ENCODE measurements at regions not wholly inside any gene's neighbourhood (a gene's known extent, or its start where the extent isn't known, plus 50 kb on each side); places are given as distances from the start of the nearest gene placed in this dataset.
A peak's percentile ranks its signal among the peaks of the same experiment; 100 is the strongest.

GRCh38 chr7:46080595-46081159 is 159.6 kb upstream of the IGFBP3 start:
- H3K4me3 Mint-ChIP-seq (ENCODE audit: unreplicated experiment) = no peak overlapping the region
- no peaks in the 10 kb centered on the region for H3K36me3 Mint-ChIP-seq (ENCODE audit: unreplicated experiment)
- no peaks in the 10 kb centered on the region for H3K9me3 Mint-ChIP-seq (ENCODE audit: unreplicated experiment)
- peaks cover 37% of the 10 kb centered on the region for H3K4me1 Mint-ChIP-seq (ENCODE audit: unreplicated experiment)
- no peaks in the 10 kb centered on the region for H3K27me3 Mint-ChIP-seq (ENCODE audit: unreplicated experiment)
- no peak for TF ChIP-seq CTCF (IDR thresholded peaks at IDR 0.05)
- DNase-seq (ENCODE audit: extremely low spot score, unreplicated experiment) = no peak
- no peak overlapping the region for H3K27ac Mint-ChIP-seq (ENCODE audit: unreplicated experiment)

GRCh38 chr7:46079421-46079820 is 158.3 kb upstream of the IGFBP3 start:
- H3K27me3 Mint-ChIP-seq (ENCODE audit: unreplicated experiment) = no peaks in the 10 kb centered on the region
- H3K4me3 Mint-ChIP-seq (ENCODE audit: unreplicated experiment) = no peak overlapping the region
- H3K4me1 Mint-ChIP-seq (ENCODE audit: unreplicated experiment) = peaks cover 37% of the 10 kb centered on the region
- H3K36me3 Mint-ChIP-seq (ENCODE audit: unreplicated experiment) = no peaks in the 10 kb centered on the region
- TF ChIP-seq CTCF (IDR thresholded peaks at IDR 0.05) = no peak
- no peak for DNase-seq (ENCODE audit: extremely low spot score, unreplicated experiment)
- H3K27ac Mint-ChIP-seq (ENCODE audit: unreplicated experiment) = no peak overlapping the region
- no peaks in the 10 kb centered on the region for H3K9me3 Mint-ChIP-seq (ENCODE audit: unreplicated experiment)

DNA sequence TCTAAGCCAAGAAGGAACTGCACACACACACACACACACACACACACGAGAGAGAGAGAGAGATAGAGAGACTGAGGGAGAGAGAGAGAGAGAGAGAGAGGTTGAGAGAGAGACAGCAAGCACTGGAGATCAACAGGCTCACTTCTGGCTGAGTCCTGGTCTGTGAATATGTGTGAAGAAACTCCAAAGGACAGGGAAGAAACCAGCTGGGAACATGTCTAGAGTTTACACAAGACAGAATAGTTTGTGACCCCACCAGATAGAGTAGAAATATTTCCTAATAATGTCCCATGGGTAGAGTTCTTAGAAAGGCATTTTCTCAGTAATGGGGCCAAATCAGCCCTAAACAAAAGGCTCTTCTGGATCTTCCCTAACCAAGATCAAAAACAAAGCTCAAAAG is 155.5 kb upstream of the IGFBP3 start:
- TF ChIP-seq CTCF (IDR thresholded peaks at IDR 0.05) = no peak
- H3K9me3 Mint-ChIP-seq (ENCODE audit: unreplicated experiment) = no peaks in the 10 kb centered on the region
- peaks cover 49% of the 10 kb centered on the region for H3K4me1 Mint-ChIP-seq (ENCODE audit: unreplicated experiment)
- no peaks in the 10 kb centered on the region for H3K27me3 Mint-ChIP-seq (ENCODE audit: unreplicated experiment)
- no peak for DNase-seq (ENCODE audit: extremely low spot score, unreplicated experiment)
- no peak overlapping the region for H3K27ac Mint-ChIP-seq (ENCODE audit: unreplicated experiment)
- no peak overlapping the region for H3K4me3 Mint-ChIP-seq (ENCODE audit: unreplicated experiment)
- no peaks in the 10 kb centered on the region for H3K36me3 Mint-ChIP-seq (ENCODE audit: unreplicated experiment)

GRCh38 chr7:46072722-46073121 is 151.7 kb upstream of the IGFBP3 start:
- Mint-ChIP-seq H3K36me3 (ENCODE audit: unreplicated experiment) (no peaks in the 10 kb centered on the region), H3K4me1 (ENCODE audit: unreplicated experiment) (peaks cover 29% of the 10 kb centered on the region), H3K9me3 (ENCODE audit: unreplicated experiment) (no peaks in the 10 kb centered on the region), H3K27ac (ENCODE audit: unreplicated experiment) (peak overlapping the region; percentile 4), H3K27me3 (ENCODE audit: unreplicated experiment) (no peaks in the 10 kb centered on the region), H3K4me3 (ENCODE audit: unreplicated experiment) (no peak overlapping the region)
- TF ChIP-seq CTCF (IDR thresholded peaks at IDR 0.05) = no peak
- no peak for DNase-seq (ENCODE audit: extremely low spot score, unreplicated experiment)

GRCh38 chr7:46071601-46072000 is 150.5 kb upstream of the IGFBP3 start:
- no peak for DNase-seq (ENCODE audit: extremely low spot score, unreplicated experiment)
- H3K4me3 Mint-ChIP-seq (ENCODE audit: unreplicated experiment) = no peak overlapping the region
- no peaks in the 10 kb centered on the region for H3K36me3 Mint-ChIP-seq (ENCODE audit: unreplicated experiment)
- no peak overlapping the region for H3K27ac Mint-ChIP-seq (ENCODE audit: unreplicated experiment)
- peaks cover 18% of the 10 kb centered on the region for H3K4me1 Mint-ChIP-seq (ENCODE audit: unreplicated experiment)
- no peaks in the 10 kb centered on the region for H3K27me3 Mint-ChIP-seq (ENCODE audit: unreplicated experiment)
- no peak for TF ChIP-seq CTCF (IDR thresholded peaks at IDR 0.05)
- no peaks in the 10 kb centered on the region for H3K9me3 Mint-ChIP-seq (ENCODE audit: unreplicated experiment)
